HG02870 (cell line): ENCODE measurements at regions not wholly inside any gene's neighbourhood (a gene's known extent, or its start where the extent isn't known, plus 50 kb on each side); places are given as distances from the start of the nearest gene placed in this dataset.

Experiments
- ATAC-seq: cut with Tn5 transposase; IDR thresholded peaks from one replicate; pipeline ENCODE4 v1.9.1; 2021; ENCODE audit warnings: mild to moderate bottlenecking, moderate library complexity; ENCODE audit not compliant: unreplicated experiment

DNA sequence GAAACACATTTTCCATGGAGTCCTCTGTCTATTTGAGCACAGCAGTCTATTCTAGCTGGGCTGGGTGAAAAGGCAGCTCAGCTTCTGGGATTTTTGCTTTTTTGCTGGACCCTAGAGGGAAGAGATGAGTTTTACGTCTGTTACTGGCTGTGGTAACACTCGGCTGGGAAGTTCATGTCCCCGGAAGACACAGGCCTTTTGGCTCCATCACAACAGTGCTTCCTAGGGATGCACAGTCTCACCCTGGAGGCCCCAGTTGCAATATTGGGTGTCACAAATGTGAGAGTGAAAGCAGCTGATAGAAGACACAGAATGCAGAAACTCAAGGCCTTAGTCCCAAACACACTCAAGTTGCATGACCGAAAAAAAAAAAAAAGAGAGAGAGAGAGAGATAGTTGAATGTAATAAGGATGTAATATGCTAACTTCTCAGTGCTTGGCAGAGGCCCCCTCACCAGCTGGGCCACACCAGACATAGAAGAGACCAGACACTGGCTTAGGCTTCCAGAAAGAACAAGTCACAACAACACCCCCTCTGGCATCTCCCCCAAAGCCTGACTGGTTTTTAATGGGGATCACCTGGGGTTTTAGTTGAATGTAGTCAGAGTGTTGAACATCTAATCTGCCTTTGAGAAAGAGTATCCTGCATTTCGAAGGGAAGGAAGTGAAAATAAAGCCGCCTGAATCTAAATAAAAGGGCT is 545.4 kb upstream of the FZD8 start:
- ATAC-seq, result no peak

DNA sequence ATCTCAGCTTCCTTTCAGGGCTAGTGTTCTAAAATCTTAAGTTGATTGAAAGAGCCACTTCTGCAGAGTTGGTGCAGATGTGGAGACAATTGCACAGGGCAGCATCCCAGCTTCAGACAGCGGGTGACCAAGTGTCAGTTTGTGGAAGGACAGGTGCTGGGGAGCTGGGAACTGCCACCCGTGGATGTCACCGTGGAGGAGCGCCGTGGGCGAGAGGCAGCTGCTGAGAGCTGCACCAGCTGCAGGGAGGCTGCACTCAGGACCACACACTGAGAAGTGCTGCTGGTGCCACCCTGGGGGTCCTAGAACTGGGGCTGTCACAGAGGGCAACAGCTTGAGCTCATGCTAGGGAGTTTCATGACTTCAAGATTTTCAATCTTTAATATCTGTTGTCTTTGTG is 543.0 kb upstream of the FZD8 start:
- no peak for ATAC-seq

DNA sequence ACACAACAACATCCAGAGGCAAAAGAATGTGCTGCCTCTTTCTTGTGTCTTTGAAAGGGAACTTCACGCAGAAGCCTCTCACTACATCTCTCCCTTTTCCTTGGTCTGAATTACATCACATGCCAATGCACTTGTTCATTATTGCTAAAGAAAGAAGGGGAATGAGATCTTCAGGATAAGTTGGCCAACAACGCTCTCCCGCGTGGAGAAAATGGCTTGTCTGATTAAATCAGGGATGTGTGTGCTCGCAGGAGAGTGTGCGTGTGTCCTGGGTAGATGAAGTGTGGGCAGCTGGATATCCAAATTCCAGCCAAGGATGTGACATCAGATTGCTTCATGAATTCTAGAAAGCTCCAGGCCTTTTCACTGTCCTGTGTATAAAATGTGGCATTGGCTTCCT is 541.6 kb upstream of the FZD8 start:
- no peak for ATAC-seq

DNA sequence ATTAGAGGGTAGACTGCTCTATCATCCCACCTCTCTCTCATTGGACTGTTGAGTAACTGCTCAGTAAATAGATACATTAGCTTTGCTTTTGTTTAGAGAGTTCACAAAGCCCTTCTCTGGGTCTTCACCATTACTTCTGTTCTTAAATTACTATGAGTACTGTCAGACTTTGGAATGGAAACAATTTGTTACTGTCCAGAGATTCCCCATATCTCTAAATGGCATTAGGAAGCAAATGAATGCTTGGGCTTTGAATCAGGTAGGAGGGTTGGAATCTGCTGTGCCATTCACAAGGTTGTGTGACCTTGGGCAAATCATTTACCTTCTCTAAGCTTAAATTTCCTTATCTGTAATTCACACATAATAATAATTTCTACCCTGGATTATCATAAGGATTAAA is 541.0 kb upstream of the FZD8 start:
- ATAC-seq, result no peak

- no peak for ATAC-seq
These were observed 540.5 kb upstream of the FZD8 start for GRCh38 chr10:36182606-36183005.

DNA sequence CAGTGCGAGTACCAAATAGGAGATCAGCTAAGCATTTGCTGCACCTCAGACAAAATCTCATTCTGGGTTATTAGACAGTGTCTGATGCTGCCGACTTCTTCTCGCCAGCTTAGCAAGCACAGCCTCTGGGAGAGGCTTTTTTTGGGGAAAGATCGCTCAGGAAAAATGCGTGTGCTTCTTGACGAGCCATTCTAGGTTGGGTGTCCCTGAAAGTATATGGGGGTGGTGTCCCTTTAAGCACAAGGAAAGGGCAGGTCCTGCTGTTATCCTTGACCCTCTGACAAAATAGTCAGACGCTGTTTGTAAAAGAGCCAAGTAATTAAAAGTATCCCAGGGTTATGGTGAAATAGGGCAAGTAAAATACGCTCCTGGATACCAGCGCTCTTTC is 540.1 kb upstream of the FZD8 start:
- no peak for ATAC-seq

GRCh38 chr10:36181426-36182178 is 539.5 kb upstream of the FZD8 start:
- no peak for ATAC-seq

DNA sequence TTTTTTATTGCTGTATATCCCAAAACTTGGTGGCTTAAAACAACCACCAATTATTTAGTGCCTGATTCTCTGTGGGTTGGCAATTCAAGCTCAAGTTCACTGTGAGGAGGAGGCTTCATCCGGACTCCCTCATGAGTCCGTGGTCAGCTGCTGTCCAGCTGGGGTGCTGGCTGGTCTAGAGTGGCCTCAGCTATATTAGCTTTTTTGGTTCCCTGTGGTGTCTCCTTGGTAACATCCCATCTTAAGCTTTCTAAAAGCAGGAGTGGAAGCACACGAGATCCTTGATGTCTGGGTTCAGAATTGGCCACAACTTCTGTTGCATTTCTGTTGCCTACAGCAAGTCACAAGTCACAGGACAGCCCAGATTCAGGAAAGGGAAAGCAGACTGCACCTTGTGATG is 536.5 kb upstream of the FZD8 start:
- no peak for ATAC-seq

GRCh38 chr10:36177071-36177470 is 535.0 kb upstream of the FZD8 start:
- ATAC-seq, result no peak

DNA sequence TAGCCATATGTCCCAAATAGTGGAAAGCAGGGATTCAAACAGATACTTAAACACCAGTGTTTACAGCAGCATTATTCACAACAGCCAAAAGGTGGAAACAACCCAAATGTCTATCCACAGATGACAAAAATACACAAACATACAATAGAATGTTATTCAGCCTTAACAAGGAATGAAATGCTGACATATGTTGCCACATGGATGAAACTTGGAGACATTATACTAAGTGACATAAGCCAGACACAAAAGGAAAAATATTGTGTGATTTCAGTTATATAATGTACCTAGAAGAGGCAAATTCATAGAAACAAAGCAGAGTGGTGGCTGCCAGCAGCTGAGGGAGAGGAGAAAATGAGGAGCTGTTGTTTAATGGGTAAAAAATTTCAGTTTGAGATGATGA is 533.9 kb upstream of the FZD8 start:
- no peak for ATAC-seq

DNA sequence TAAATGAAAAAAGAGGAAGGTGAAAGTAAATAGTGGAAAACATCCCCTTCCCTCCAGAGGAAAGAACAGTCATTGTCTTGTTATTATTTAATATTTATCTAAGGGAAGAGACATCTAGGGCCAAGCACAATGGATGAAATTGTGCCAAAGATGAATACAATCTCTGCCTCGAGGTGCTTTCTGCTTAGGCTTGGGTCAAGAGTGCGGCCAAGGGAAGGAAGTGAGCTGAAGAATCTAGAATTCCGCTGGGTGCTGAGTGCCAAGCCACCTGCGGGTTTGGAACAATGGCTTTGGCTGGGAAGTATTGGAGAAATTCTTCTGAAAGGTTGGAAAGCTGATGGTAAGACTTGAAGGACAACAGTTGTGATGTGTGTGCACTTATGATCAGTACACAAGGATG is 531.3 kb upstream of the FZD8 start:
- no peak for ATAC-seq

- no peak for ATAC-seq
These were observed 530.2 kb upstream of the FZD8 start for GRCh38 chr10:36171953-36172940.

DNA sequence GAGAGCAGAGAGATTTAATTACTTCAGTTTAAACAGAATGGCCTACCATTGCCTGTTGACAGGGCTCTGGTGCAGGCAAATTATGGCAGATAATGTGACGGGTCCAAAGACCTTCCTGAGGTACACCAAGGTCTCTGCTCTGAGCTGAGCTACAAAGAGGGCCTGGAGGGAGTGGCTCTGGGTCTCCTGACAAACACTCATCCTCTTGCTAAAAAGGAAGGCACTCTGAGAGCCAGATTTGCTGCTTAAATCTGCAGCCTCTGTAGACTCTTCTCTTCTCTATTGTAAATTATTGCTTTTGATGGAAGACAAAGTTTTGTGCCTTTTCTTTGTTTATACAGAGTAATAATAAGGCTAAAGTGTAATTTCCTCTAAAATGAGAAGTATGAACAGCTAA is 529.5 kb upstream of the FZD8 start:
- no peak for ATAC-seq

DNA sequence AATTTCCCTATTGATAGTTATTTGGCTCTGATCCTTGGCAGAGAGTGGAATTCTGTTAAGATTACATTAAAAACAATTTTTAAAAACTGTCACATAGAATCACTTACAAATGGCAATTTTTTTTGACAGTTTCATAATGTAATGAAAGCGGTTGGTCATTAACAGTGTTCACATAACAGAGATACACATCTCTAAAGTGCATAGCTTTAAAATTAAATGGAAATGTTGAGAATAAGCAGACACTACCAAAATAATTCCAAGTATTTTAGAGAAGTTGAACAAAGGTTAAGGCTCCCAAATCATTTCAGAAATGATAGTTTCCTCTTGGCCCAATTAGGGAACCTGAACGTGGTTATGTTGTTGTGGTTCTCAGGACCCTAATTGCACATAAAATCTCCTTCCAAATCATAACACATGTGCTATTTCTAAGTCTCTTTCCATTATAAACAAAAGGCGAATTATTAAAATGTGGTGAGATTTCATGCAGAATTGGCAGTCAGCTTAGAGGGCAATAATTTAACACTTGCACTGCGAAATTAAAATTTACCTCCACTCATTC is 528.9 kb upstream of the FZD8 start:
- no peak for ATAC-seq

- ATAC-seq, result no peak
These were observed 528.1 kb upstream of the FZD8 start for GRCh38 chr10:36170142-36170719.

DNA sequence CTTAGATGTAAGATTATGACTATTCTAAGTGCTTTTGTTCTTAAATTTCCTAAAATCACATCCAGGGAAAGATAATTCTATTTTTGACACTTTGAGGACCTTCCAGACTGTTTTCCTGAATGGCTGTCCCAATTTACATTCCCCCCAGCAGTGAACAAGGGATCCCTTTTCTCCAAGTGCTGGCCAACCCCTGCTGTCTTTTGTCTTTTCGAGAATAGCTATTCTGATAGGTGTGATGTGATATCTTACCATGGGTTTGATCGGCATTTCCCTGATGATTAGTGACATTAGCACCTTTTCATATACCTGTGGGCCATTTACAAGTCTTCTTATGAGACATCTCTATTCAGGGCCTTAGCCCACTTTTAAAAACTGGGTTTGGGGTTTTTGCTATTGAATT is 526.7 kb upstream of the FZD8 start:
- no peak for ATAC-seq

DNA sequence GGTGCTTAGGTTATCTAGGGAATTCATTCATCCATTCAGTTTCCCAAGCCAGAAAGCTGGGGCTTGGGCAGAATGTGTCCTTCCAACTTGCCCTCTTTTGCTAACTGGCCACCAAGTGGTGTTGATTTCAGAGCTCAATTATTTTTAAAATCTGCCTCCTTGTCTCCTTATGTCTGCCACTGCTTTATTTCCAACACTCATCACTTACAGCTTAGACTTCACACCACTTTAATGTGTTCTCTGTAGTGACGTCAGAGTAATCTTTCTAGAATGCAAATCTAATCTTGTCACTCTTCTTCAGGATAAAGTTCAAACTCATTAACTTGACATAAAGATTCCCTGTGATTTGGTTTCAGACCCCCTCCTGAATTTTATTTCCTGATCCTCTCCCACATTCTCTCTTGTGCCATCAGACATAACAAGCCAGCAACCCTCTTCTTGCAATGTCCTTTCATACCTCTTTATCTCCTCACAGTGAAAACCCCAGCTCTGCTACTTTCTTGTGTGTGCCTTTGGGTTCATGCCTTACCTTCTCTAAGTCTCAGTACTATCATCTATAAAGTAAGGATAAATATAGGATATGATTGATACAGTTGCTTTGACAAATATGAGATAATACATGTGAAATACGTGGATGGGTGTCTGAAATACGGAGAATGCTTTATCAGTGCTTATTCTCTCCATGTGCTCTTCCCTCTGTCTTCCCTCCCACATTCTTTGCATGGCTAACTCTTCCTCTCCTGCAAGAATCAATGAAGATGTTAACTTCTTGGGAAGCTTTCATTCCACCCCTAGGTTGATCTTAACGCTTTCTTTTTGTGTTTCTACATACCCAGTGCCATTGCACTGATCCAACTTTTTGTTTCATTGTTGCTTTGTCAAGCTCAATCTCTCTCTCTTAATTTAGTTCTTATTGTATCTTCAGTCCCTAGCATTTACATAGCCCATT is 522.7 kb upstream of the FZD8 start:
- no peak for ATAC-seq

DNA sequence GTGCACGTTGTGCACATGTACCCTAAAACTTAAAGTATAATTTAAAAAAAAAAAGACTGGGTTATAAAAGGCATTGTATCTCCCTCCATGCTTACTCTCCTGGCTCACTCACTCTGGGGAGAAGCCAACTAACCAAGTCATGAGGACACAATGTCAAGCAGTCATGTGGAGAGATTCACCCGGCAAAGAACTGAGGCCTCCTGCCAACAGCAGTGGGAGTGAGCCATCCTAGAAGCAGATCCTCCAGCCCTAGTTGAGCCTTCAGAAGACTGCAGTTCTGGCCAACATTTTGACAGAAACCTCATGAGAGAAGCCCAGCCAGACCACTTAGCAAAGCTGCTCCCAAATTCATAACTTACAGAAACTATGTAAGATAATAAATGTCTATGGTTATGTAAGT is 521.7 kb upstream of the FZD8 start:
- no peak for ATAC-seq

- ATAC-seq, result no peak
These were observed 515.4 kb upstream of the FZD8 start for GRCh38 chr10:36157486-36157885.

GRCh38 chr10:36148207-36148606 is 506.1 kb upstream of the FZD8 start:
- no peak for ATAC-seq
